NCI-H187 treated with DMSO at 0.1 percent for 48 hours (cell line): ENCODE measurements at regions not wholly inside any gene's neighbourhood (a gene's known extent, or its start where the extent isn't known, plus 50 kb on each side); places are given as distances from the start of the nearest gene placed in this dataset.

Experiments used
- DNase-seq: peaks from one replicate; lab custom pipeline; 2025; lab: John Stamatoyannopoulos, UW

- DNase-seq, result no peak
These were observed 167.2 kb upstream of the TAB2 start for GRCh38 chr6:149150301-149150700.

GRCh38 chr6:149150801-149151398, 166.6 kb upstream of the TAB2 start:
- no peak for DNase-seq

- no peak for DNase-seq
These were observed 165.0 kb upstream of the TAB2 start for GRCh38 chr6:149152521-149152920.

- DNase-seq, result no peak
These were observed 164.4 kb upstream of the TAB2 start for GRCh38 chr6:149153100-149153499.

GRCh38 chr6:149153693-149154092, 163.8 kb upstream of the TAB2 start:
- no peak for DNase-seq

GRCh38 chr6:149154261-149154821, 163.2 kb upstream of the TAB2 start:
- no peak for DNase-seq

GRCh38 chr6:149157126-149157525, 160.4 kb upstream of the TAB2 start:
- no peak for DNase-seq

- DNase-seq, result no peak
These were observed 159.4 kb upstream of the TAB2 start for GRCh38 chr6:149158076-149158475.

- DNase-seq, result no peak
These were observed 156.6 kb upstream of the TAB2 start for GRCh38 chr6:149160943-149161342.

GRCh38 chr6:149162924-149163323, 154.6 kb upstream of the TAB2 start:
- DNase-seq, result no peak

- no peak for DNase-seq
These were observed 153.2 kb upstream of the TAB2 start for GRCh38 chr6:149164199-149164750.

GRCh38 chr6:149166336-149166735, 151.2 kb upstream of the TAB2 start:
- no peak for DNase-seq

- no peak for DNase-seq
These were observed 150.8 kb upstream of the TAB2 start for GRCh38 chr6:149166747-149167146.

GRCh38 chr6:149168968-149169367, 148.5 kb upstream of the TAB2 start:
- no peak for DNase-seq

GRCh38 chr6:149169761-149170511, 147.6 kb upstream of the TAB2 start:
- no peak for DNase-seq

GRCh38 chr6:149170564-149171452, 146.7 kb upstream of the TAB2 start:
- DNase-seq, result no peak

- no peak for DNase-seq
These were observed 144.3 kb upstream of the TAB2 start for GRCh38 chr6:149173222-149173621.

- no peak for DNase-seq
These were observed 142.6 kb upstream of the TAB2 start for GRCh38 chr6:149174962-149175361.

- no peak for DNase-seq
These were observed 140.4 kb upstream of the TAB2 start for GRCh38 chr6:149176971-149177667.

- DNase-seq, result no peak
These were observed 138.1 kb upstream of the TAB2 start for GRCh38 chr6:149179431-149179830.

GRCh38 chr6:149181304-149181703, 136.2 kb upstream of the TAB2 start:
- DNase-seq, result no peak

- no peak for DNase-seq
These were observed 135.2 kb upstream of the TAB2 start for GRCh38 chr6:149182262-149182661.
